ENCODE measurements at regions not wholly inside any gene's neighbourhood (a gene's known extent, or its start where the extent isn't known, plus 50 kb on each side); places are given as distances from the start of the nearest gene placed in this dataset.
"Not testable (repeated sequence)": the region's sequence is repeated elsewhere in the genome, so short reads cannot be mapped to it uniquely, and the experiment has no call there.

DNA sequence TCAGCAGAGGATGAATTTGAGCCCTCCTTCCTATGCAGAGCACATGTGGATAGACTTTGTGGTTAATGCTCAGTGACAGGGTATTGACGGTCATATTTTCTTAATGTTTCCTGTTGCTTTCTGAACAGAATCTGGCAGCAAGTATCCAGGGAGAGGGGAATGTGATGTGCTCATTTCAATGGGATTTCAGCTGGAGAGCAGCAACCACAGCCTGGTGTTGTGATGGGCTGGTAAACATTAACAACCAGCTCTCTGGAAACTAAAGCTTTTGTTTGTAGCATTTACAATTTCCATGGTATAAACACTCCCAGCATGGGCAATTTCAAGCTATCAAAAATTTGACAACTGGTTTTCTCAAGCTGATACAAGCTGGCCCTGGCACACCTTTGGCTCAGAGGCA is 215.9 kb downstream of the SH2D4B start:
- no peak for DNase-seq

GRCh38 chr10:80755893-80756292 is 218.2 kb downstream of the SH2D4B start:
- DNase-seq: no peak

DNA sequence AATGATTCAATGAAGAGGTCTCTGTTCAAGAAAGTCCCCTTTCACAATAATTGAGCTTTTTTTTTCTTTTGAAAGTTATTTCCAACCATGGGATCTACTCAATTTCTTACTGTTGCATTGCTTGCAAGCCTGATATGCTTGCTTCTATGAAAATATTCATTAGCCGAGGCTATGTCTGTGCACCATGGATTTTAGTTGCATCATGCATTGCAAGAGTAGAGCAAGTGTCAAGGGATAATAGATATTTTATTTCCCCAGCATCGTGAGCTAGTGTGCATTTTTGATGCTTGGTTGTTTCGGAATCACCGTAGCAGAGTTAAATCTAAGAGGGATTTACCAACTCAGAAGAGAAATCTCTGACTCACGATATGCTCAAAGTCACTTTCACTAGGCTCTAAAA is 222.0 kb downstream of the SH2D4B start:
- DNase-seq: no peak

DNA sequence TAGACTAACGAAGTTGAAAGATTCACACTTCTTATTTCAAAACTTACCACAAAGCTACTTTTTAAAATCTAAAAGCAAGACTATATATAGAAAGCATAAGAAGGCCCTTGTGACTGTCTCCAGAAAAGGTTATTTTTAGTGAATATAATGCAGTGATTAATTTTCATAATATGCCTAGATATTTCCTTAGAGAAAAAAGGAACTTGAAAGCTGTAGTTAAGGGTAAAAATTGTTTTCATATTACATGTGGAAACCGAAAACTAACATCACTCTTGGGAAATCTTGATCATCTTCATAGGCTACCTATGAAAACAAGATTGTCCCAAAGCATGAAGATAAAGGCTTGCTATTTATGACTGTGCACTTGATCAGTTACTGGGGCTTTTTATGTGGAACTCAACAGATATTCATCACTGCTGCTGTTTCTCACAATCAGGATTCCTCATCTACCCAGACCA is 223.2 kb downstream of the SH2D4B start:
- DNase-seq: no peak

- no peak for DNase-seq
Observed at GRCh38 chr10:80767963-80768362, 230.3 kb downstream of the SH2D4B start.

DNA sequence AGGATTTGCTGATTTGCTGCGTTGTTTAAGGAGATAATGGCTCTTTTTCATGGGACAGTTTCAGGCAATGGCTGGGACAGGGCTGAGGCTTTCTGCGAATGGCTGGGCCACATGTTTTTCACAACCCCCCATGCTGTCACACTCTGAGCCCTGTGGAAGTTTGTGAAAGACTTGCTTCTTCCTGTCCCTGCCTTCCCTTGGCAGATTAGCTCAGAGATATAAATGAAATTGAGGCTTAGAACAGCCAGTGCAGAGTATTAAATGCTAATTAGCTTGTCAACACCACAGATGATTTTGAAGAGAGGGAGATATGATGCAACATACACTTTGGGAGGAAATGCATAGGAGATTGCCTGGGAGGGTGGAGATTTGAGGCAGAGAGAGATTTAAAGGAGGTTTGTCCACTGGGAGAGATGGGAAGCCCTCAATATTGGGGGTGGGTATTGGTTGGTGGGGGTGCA is 232.0 kb downstream of the SH2D4B start:
- no peak for DNase-seq

- DNase-seq: no peak
Observed at GRCh38 chr10:80770239-80770638, 232.5 kb downstream of the SH2D4B start.

DNA sequence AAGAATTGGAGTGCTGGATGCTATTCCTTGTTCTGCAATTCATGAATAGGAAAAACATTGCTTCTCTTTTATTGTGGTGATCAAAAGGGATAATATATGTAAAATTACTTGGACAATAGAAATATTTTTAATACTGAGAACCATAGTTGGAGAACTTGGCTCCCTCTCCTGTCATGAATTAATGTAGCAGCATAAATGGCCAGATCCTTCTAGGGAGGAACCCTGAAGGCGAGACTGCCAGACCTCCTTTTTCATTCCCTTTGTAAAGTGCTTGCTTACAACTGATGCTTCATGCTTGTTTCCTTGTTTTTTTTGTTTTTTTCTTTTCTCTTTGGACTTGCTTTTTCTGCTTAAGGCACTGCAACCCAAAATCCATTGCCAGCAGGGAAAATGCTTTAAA is 233.6 kb downstream of the SH2D4B start:
- no peak for DNase-seq

DNA sequence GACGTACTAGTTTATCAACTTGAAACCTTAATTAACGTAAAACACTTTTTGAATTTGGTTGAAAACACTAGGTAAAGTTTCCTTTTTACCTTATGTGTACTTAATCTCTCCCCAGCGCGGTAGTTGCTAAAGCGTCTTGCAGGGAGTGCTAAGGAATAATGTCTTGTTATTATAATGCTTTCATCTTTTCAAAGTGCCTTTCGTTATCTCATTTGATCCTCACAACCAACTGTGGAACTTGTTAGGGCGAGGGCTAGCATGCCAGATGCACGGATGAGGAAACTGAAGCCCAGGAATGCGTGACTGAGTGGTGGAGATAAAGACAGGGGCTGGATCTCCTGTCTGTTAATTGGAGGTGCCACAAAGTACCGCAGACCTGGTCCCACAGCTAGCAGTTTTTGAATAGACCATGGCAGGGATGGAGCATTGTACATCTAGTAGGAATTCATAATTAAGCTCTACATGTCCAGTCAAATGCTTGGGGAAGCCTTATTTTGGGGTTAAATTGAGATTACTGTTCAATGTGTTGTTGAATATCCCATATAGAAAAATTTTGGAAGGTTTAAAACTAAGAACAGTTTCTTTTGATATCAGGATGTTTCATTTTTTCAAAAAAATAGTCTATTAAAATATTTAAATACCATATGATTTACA is 234.3 kb downstream of the SH2D4B start:
- no peak for DNase-seq

DNA sequence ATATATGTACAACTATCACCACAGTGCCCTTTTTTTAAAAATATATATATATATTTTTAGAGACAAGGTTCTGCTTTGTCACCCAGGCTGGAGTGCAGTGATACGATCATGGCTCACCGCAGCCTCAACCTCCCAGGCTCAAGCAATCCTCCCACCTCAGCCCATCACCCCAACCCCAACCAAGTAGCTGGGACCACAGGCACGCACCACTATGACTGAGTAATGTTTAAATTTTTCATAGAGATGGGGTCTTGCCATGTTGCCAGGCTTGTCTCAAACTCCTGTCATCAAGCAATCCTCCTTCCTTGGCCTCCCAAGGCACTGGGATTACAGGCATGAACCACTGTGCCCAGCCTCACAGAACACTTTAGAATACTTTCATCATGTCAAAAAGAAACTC is 234.9 kb downstream of the SH2D4B start:
- no peak for DNase-seq

DNA sequence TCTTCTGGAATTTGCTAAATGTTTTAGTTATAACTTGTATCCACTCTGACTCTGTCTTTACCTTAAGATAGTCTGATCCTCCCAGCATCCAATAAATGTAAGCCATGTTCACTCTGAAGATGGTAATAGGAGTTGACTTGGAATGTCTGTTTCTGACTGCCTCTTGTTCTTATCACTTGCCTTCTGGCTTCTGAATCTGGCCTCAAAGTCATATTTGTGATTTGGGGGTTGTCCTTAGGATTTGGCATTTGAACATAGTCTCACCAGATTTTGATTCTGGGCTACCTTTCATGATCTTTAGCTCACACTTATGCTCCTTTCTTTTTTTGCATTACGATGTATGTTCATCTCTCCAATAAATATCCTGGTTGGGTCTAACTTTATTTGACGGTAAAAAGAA is 247.0 kb downstream of the SH2D4B start:
- no peak for DNase-seq

DNA sequence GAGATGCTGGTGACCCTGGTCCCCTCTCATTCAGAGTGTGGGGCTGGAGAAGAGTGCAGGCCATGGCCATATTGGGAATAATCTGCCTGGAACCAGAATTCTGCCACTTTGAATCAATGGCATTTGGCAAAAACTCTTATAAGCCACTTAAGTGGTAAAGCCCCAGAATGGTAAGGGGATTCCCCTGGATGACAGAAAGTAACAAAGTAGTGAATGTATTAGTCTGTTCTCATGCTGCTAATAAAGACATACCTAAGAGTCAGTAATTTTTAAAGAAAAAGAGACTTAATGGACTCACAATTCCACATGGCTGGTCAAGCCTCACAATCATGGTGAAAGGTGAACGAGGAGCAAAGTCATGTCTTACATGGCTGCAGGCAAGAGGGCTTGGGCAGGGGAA is 248.6 kb downstream of the SH2D4B start:
- no peak for DNase-seq

DNA sequence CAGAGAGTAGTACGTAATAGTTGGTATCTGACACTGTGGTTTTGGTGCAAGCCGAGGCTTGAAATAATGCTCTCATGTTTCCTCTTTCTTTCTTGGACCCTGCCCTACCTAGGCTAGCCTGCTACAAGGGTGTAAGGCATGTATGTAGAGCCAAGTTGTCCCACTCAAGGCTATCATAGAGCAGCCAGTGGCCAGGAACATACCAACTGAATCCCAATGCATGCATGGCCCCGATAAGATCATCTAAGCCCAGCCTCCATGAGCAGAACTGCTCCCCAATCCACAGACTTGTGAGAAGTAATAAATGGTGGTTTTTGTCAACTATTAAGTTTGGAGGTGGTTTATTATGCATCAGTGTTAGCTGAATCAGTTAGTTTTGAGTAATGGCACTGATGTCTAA is 250.2 kb downstream of the SH2D4B start:
- no peak for DNase-seq

GRCh38 chr10:80794994-80795393 is 257.3 kb downstream of the SH2D4B start:
- no peak for DNase-seq

GRCh38 chr10:80805343-80806020 is 267.8 kb downstream of the SH2D4B start:
- no peak for DNase-seq

DNA sequence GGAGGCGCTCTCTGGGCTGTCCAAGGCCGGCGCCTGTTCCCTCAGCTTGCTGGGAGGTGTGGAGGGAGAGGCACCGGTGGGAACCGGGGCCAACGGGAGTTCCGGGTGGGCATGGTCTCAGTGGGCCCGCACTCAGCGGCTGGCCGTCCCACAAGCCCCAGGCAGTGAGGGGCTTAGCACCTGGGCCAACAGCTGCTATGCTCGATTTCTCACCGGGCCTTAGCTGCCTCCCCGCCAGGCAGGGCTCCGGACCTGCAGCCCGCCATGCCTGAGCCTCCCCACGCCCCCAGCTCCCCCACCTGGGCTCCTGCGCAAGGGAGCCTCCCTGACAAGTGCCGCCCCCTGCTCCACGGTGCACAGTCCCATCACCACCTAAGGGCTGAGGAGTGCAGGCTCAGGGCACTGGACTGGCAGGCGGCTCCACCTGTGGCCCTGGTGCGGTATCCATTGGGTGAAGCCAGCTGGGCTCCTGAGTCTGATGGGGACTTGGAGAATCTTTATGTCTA is 276.5 kb downstream of the SH2D4B start:
- DNase-seq: no peak

- DNase-seq: no peak
Observed at GRCh38 chr10:80829151-80829550, 291.4 kb downstream of the SH2D4B start.

DNA sequence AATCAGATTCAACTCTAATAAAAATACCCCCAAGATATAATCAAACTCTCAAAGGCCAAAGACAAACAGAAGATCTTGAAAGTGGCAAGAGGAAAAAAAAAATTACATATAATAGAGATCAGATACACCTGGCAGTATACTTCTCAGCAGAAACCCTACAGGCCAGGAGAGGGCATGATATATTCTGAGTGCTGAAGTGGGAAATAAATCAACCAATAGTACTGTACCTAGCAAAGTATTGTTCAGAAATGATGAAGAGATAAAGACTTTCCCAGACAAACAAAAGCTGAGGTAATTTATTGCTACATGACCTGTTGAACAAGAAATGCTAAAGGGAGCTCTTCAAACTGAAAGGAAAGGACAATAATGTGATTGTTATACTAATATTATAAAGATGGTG is 291.9 kb downstream of the SH2D4B start:
- no peak for DNase-seq

- not testable (repeated sequence) for DNase-seq
Observed at GRCh38 chr10:80832693-80833092, 295.0 kb downstream of the SH2D4B start.

GRCh38 chr10:80855348-80855971 is 317.8 kb downstream of the SH2D4B start:
- DNase-seq: peak; percentile 17 to 54

DNA sequence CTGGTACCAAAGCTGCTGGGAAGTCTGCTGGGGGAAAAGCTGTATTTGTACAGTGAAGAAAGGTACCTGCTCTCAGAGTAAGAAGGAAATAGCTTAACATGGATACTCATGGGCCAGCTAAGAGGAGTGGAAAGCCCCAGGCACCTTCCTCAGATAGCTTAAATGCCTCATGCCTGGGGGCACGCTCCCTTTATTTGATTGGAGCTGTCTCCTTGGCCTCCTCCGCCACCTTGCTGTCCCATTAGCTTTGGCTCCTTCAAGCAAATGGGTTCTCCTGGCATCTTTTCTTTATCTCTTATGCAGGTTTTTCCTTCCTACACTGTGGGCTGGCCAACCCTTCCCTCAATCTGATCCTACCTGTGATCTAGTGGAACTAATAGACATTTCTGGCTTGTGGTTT is 318.5 kb downstream of the SH2D4B start:
- no peak for DNase-seq

- not testable (repeated sequence) for DNase-seq
Observed at GRCh38 chr10:80859279-80859678, 321.6 kb downstream of the SH2D4B start.

- no peak for DNase-seq
Observed at GRCh38 chr10:80860719-80861118, 323.0 kb downstream of the SH2D4B start.

GRCh38 chr10:80861882-80862281 is 324.2 kb downstream of the SH2D4B start:
- DNase-seq: no peak
